GM12878 (cell line): ENCODE measurements at regions not wholly inside any gene's neighbourhood (a gene's known extent, or its start where the extent isn't known, plus 50 kb on each side); places are given as distances from the start of the nearest gene placed in this dataset.

ENCODE experiments used
- ATAC-seq: fragments of 200-7000 bp; cut with Tn5 transposase; 3 replicates; pipeline ENCODE4 v1.9.1; 2020; ENCODE audit warnings: mild to moderate bottlenecking, moderate library complexity
- BruUV-seq: library from RNA; stranded (reverse); fragments of 400-500 nt; replicated peaks from 2 replicates; lab custom pipeline; 2021; lab: Mats Ljungman, UMichigan
- CTCF ChIA-PET: fragments of 300-600 bp; sonication (Branson Sonifier 250); formaldehyde crosslinking; extraction: SDS; loops from one replicate; lab custom pipeline; 2021; ENCODE audit warnings: inconsistent platforms; lab: Yijun Ruan, JAX
- POLR2A ChIA-PET: fragments of 350-600 bp; formaldehyde crosslinking; extraction: SDS; loops from one replicate; lab custom pipeline; 2021; ENCODE audit warnings: inconsistent platforms; lab: Charles Lee
- RAD21 ChIA-PET: fragments of 300-600 bp; sonication (Branson Sonifier 250); formaldehyde crosslinking; loops from one replicate; lab custom pipeline; 2023; ENCODE audit warnings: antibody characterized with exemption; ENCODE audit not compliant: unreplicated experiment; lab: Charles Lee
- SMC1A ChIA-PET: fragments of 300-600 bp; sonication (Branson Sonifier 250); formaldehyde crosslinking; loops from one replicate; lab custom pipeline; 2023; ENCODE audit not compliant: unreplicated experiment, uncharacterized antibody; lab: Charles Lee
- DNase-seq: peaks from one replicate; pipeline ENCODE4 v3.0.0-alpha.2; 2011; ENCODE audit warnings: low read depth, low spot score
- FAIRE-seq: peaks from 3 replicates; lab custom pipeline; 2011; peaks lifted over from hg19 to GRCh38; lab: Jason Lieb, UNC
- H2AFZ ChIP-seq: 2 replicates; pipeline ENCODE4 v1.6.0; 2011; ENCODE audit warnings: low read depth, low read length, control low read depth; ENCODE audit not compliant: control insufficient read depth
- H3K27ac ChIP-seq: 2 replicates; pipeline ENCODE4 v1.5.1; 2011; ENCODE audit warnings: control low read depth; ENCODE audit not compliant: control insufficient read depth, insufficient read depth
- H3K27me3 ChIP-seq, 2 experiments: replicated peaks in 1 of 2; 2 replicates each; pipeline versions ENCODE4 v1.6.0 to v1.6.1; 2011; ENCODE audit warnings: low read length in 1 of 2; ENCODE audit not compliant: control insufficient read depth in 2 of 2, insufficient read depth in 2 of 2
- H3K36me3 ChIP-seq, 2 experiments: 2 replicates each; pipeline ENCODE4 v1.5.1; 2011; ENCODE audit warnings: low read length in 1 of 2; ENCODE audit not compliant: control insufficient read depth in 2 of 2, insufficient read depth in 2 of 2
- H3K4me1 ChIP-seq: 2 replicates; pipeline ENCODE4 v1.6.1; 2011; ENCODE audit warnings: mild to moderate bottlenecking, low read length, moderate library complexity, mixed read lengths; ENCODE audit not compliant: control insufficient read depth, insufficient read depth
- H3K4me2 ChIP-seq: 2 replicates; pipeline ENCODE4 v1.6.0; 2011; ENCODE audit warnings: control low read depth; ENCODE audit not compliant: control insufficient read depth, insufficient read depth
- H3K4me3 ChIP-seq: fragments of 200-600 bp; sonication (generic); 2 replicates; pipeline ENCODE4 v1.5.1; 2016
- H3K79me2 ChIP-seq: 2 replicates; pipeline ENCODE4 v1.6.0; 2011; ENCODE audit warnings: low read length; ENCODE audit not compliant: control insufficient read depth, insufficient read depth
- H3K9ac ChIP-seq: 2 replicates; pipeline ENCODE4 v1.8.0; 2011; ENCODE audit warnings: low read length, control low read depth, mixed read lengths; ENCODE audit not compliant: control insufficient read depth, insufficient read depth
- H3K9me3 ChIP-seq: replicated peaks from 3 replicates; pipeline ENCODE4 v1.5.1; 2011; ENCODE audit warnings: mild to moderate bottlenecking, low read length; ENCODE audit not compliant: control insufficient read depth, insufficient read depth
- H4K20me1 ChIP-seq: 2 replicates; pipeline ENCODE4 v1.6.0; 2011; ENCODE audit not compliant: control insufficient read depth, insufficient read depth
- IRF4 ChIP-seq: IDR thresholded peaks from 2 replicates; pipeline ENCODE4 v1.6.1; 2011; ENCODE audit warnings: low read depth, low read length
- SP1 ChIP-seq: IDR thresholded peaks from one replicate; pipeline ENCODE4 v1.6.1; 2011; ENCODE audit warnings: low read depth, low read length
- ZNF217 ChIP-seq: fragments of 450-650 bp; IDR thresholded peaks from 2 replicates; pipeline ENCODE4 v1.6.1; 2017; ENCODE audit warnings: antibody characterized with exemption, mild to moderate bottlenecking
- WGBS: methylation state at CpG from one replicate; pipeline ENCODE4 v1.1.6; 2016; ENCODE audit warnings: low lambda C conversion rate; ENCODE audit not compliant: insufficient replicate concordance, insufficient coverage; ENCODE audit errors: missing lambda C conversion rate; 5-methylcytosine and 5-hydroxymethylcytosine counted together
- in situ Hi-C: fragments of 300-500 bp; cut with MboI; formaldehyde crosslinking; loops from 9 replicates; pipeline ENCODE4 v1.14.3; 2018; ENCODE audit warnings: mixed read lengths
- intact Hi-C: fragments of 100-400 bp; cut with micrococcal nuclease; formaldehyde crosslinking; loops from one replicate; pipeline ENCODE4 v1.14.2; 2022; ENCODE audit not compliant: unreplicated experiment
- TF ChIP-seq, protein P1 (sequence below): fragments of 450-650 bp; IDR thresholded peaks from 2 replicates; pipeline ENCODE4 v1.6.1; 2018; ENCODE audit warnings: mild to moderate bottlenecking, low read depth, moderate library complexity; ENCODE audit not compliant: partially characterized antibody
- TF ChIP-seq, protein P2 (sequence below): IDR thresholded peaks from 2 replicates; pipeline ENCODE4 v1.6.1; 2011; ENCODE audit warnings: borderline replicate concordance, low read depth, mild to moderate bottlenecking, moderate library complexity, mixed read lengths, low read length; ENCODE audit not compliant: insufficient read depth; ENCODE audit errors: extremely low read length
- TF ChIP-seq, protein P3 (sequence below): fragments of 450-650 bp; conservative IDR thresholded peaks from 2 replicates; pipeline ENCODE4 v1.6.1; 2017; ENCODE audit warnings: mild to moderate bottlenecking, moderate library complexity

DNA sequence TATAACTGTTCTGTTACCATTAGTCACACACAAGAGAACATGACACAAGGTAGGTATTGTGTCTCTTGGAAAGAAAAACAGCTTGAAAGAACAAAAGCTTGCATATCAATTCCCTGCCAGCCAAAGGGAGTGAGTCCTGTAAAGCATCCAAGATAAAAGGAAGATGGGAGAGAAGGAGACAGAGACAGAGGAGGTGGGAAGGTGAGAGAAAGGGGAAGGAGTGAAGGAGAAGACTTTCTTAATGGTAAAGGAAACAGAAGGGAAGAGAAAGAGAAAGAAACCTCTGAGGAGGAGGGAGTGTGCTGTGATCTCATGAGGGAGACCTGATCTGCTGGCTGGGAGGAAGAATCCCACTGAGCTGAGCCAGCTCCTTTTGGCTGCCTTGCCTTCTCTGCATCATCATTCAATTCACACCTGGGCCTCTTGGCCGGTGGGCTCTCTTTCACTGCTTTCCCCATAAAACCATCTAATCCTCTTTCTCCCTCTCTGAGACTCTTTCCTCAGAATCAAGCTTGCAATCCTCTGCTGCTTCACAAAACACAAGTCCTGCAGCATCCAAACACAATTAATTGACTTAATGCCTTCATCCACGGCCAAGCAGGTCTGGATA is 271.6 kb downstream of the ABCC12 start:
- ChIA-PET RAD21 (no interaction called here), SMC1A (interaction anchor here (1.1 kb wide), 1 partner anchor 9 kb away, joined by 4 read pairs; no protein-coding TSS in a partner anchor), CTCF (no interaction called here), POLR2A (no interaction called here)
- FAIRE-seq (no peak), DNase-seq (no peak), ATAC-seq (no peak)
- H3K4me3 ChIP-seq = no peak overlapping the region
- no peak overlapping the region for H3K27ac ChIP-seq
- H3K27me3 ChIP-seq = no peaks in the 10 kb centered on the region
- 0% methylated on average over 2 of the region's 2 CpGs for WGBS
- H3K79me2 ChIP-seq = no peaks in the 10 kb centered on the region
- intact Hi-C loops = no loop called here
- no TSS peak for BruUV-seq
- H3K9ac ChIP-seq = no peak overlapping the region
- in situ Hi-C loops = no loop called here
- H3K4me1 ChIP-seq = no peaks in the 10 kb centered on the region
- no peaks in the 10 kb centered on the region for H3K9me3 ChIP-seq
- H2AFZ ChIP-seq = no peak overlapping the region
- TF ChIP-seq, protein P1, sequence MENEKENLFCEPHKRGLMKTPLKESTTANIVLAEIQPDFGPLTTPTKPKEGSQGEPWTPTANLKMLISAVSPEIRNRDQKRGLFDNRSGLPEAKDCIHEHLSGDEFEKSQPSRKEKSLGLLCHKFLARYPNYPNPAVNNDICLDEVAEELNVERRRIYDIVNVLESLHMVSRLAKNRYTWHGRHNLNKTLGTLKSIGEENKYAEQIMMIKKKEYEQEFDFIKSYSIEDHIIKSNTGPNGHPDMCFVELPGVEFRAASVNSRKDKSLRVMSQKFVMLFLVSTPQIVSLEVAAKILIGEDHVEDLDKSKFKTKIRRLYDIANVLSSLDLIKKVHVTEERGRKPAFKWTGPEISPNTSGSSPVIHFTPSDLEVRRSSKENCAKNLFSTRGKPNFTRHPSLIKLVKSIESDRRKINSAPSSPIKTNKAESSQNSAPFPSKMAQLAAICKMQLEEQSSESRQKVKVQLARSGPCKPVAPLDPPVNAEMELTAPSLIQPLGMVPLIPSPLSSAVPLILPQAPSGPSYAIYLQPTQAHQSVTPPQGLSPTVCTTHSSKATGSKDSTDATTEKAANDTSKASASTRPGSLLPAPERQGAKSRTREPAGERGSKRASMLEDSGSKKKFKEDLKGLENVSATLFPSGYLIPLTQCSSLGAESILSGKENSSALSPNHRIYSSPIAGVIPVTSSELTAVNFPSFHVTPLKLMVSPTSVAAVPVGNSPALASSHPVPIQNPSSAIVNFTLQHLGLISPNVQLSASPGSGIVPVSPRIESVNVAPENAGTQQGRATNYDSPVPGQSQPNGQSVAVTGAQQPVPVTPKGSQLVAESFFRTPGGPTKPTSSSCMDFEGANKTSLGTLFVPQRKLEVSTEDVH = no peak
- H3K36me3 ChIP-seq = no peaks in the 10 kb centered on the region
- no peaks in the 10 kb centered on the region for H4K20me1 ChIP-seq
- H3K4me2 ChIP-seq = no peak overlapping the region

DNA sequence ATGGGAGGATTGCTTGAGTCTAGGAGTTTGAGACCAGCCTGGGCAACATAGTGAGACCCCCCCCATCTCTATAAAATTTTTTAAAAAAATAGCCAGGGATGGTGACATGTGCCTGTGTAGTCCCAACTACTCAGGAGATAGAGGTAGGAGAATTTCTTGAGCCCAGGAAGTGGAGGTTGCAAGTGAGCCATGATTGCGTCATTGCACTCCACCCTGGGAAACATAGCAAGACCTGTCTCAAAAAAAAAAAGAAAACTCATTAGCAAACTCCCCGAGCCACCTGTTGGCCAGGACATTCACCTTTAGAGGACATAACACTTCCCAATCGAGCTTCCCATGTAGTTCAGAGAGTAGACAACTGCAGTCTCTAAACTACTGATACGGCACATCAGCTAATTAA is 274.2 kb downstream of the ABCC12 start:
- FAIRE-seq = no peak
- no peak overlapping the region for H3K4me2 ChIP-seq
- no peaks in the 10 kb centered on the region for H3K79me2 ChIP-seq
- in situ Hi-C loops = no loop called here
- H3K36me3 ChIP-seq = no peaks in the 10 kb centered on the region
- ATAC-seq = no peak
- WGBS = 50% methylated on average over 4 of the region's 4 CpGs
- H3K27ac ChIP-seq = no peak overlapping the region
- DNase-seq = no peak
- no peaks in the 10 kb centered on the region for H3K9me3 ChIP-seq
- BruUV-seq = no TSS peak
- ChIA-PET CTCF (interaction anchor here (0.8 to 1.3 kb wide), 2 partner anchors 8 to 10 kb away, joined by 3 read pairs; no protein-coding TSS in a partner anchor), POLR2A (no interaction called here), RAD21 (no interaction called here), SMC1A (interaction anchor here (1.0 kb wide), 1 partner anchor 14 kb away, joined by 3 read pairs; no protein-coding TSS in a partner anchor)
- TF ChIP-seq IRF4 (no peak), ZNF217 (no peak), SP1 (no peak)
- TF ChIP-seq, protein P2, sequence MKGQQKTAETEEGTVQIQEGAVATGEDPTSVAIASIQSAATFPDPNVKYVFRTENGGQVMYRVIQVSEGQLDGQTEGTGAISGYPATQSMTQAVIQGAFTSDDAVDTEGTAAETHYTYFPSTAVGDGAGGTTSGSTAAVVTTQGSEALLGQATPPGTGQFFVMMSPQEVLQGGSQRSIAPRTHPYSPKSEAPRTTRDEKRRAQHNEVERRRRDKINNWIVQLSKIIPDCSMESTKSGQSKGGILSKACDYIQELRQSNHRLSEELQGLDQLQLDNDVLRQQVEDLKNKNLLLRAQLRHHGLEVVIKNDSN = no peak
- TF ChIP-seq, protein P3, sequence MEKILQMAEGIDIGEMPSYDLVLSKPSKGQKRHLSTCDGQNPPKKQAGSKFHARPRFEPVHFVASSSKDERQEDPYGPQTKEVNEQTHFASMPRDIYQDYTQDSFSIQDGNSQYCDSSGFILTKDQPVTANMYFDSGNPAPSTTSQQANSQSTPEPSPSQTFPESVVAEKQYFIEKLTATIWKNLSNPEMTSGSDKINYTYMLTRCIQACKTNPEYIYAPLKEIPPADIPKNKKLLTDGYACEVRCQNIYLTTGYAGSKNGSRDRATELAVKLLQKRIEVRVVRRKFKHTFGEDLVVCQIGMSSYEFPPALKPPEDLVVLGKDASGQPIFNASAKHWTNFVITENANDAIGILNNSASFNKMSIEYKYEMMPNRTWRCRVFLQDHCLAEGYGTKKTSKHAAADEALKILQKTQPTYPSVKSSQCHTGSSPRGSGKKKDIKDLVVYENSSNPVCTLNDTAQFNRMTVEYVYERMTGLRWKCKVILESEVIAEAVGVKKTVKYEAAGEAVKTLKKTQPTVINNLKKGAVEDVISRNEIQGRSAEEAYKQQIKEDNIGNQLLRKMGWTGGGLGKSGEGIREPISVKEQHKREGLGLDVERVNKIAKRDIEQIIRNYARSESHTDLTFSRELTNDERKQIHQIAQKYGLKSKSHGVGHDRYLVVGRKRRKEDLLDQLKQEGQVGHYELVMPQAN = no peak
- no peaks in the 10 kb centered on the region for H3K4me1 ChIP-seq
- intact Hi-C loops = no loop called here
- no peak overlapping the region for H2AFZ ChIP-seq
- H4K20me1 ChIP-seq = no peaks in the 10 kb centered on the region
- H3K27me3 ChIP-seq = no peaks in the 10 kb centered on the region
- no peak overlapping the region for H3K9ac ChIP-seq
- H3K4me3 ChIP-seq = no peak overlapping the region
